ENCODE measurements at regions not wholly inside any gene's neighbourhood (a gene's known extent, or its start where the extent isn't known, plus 50 kb on each side); places are given as distances from the start of the nearest gene placed in this dataset.

GRCh38 chr1:244196571-244197285, 145.6 kb downstream of the ZBTB18 start:
- DNase-seq (ENCODE audit: low read depth): no peak

- no peak for DNase-seq (ENCODE audit: low read depth)
Observed at GRCh38 chr1:244197851-244198375, 146.8 kb downstream of the ZBTB18 start.

DNA sequence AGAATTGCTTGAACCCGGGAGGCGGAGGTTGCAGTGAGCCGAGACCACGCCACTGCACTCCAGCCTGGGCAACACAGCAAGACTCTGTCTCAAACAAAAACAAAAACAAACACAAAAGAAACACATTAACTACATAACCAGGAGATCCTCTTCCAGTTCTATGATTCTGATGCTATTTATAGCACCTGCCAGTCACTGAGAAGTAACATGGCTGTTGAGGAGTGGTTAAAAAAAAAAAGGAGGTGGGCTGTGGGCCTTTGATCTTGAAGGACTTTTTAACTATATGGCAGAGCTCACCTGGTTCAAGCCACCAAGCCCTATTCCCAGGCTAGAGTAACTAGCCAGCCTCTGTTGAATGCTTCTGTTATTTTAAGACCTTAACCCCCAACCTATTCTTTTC, 148.8 kb downstream of the ZBTB18 start:
- DNase-seq (ENCODE audit: low read depth): no peak

DNA sequence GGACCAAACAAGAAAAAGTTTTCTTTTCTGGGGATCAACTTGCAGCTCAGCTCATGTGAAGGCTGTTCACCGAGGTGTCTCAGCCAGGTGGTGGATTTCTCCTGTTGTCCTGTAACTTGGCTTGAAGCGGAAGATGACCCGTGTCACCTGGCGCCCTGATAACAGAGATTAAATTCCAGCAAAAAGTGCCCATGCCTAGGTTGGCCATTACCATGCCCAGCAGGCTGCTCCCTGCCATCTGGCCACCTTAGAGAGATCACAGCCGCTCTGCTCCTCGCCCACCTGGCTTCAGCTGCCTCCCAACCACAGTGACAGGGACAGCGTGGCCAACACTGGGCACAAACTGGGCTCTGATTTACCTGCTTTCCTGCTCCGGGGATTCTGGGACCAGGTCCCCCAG, 149.5 kb downstream of the ZBTB18 start:
- no peak for DNase-seq (ENCODE audit: low read depth)

GRCh38 chr1:244201750-244202149, 150.7 kb downstream of the ZBTB18 start:
- no peak for DNase-seq (ENCODE audit: low read depth)

DNA sequence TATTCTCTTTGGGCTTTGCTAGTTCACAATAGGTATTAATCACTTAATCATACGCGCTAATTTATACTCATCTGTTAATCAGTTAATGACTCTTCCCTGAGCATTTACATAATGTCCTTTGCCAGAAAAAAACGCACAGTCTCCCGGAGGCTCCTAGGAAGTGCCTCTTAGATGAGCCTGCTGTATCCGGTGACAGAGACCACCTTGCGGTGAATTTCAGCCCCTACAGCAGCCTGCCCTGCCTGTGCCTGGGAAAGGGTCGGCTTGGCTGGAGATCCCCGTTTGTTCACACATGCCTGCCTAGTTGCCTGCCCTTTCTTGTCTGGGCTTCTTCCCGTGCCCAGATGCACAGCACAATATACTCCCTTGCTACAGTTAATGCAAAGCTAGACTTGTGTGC, 152.9 kb downstream of the ZBTB18 start:
- no peak for DNase-seq (ENCODE audit: low read depth)

- DNase-seq (ENCODE audit: low read depth): no peak
Observed at GRCh38 chr1:244205171-244205570, 154.1 kb downstream of the ZBTB18 start.

GRCh38 chr1:244205906-244206305, 154.8 kb downstream of the ZBTB18 start:
- no peak for DNase-seq (ENCODE audit: low read depth)

DNA sequence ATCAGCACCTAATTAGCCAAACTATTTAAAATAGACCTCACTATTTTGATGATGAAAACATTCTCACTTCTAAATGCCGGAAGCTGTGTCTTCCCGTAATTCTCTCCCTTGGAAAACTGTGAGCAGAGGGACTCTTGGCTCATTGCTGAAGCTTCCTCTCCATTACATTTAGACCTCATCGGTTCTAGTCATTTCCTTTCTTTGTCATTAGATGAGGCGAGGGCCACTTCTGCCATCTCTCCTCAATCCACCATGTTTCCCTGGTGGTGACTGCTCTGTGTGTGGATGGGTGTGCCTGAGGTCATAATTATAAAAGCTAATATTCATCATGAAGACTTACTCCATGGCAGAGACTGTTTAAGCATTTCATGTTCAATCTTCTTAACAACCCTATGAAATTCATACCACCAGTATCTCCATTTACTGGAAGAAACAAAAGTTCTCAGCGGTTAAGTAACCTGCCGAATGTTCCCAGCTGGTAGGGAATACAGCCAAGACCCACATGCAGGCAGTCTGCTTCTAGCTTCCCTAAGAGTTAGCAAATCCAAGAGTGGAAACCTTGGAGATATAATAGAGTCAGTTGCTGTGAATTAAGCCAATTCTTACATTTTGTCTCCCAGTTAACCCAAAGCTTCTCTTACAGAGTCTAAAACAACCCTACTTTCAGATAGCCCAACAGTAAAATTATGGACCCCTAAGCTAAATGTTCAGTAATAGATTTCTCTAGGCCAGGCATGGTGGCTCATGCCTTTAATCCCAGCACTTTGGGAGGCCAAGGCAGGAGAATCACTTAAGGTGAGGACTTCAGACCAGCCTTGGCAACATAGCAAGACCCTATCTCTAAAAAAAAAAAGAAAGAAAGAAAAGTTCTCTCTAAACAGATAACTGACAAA, 156.2 kb downstream of the ZBTB18 start:
- DNase-seq (ENCODE audit: low read depth): no peak

DNA sequence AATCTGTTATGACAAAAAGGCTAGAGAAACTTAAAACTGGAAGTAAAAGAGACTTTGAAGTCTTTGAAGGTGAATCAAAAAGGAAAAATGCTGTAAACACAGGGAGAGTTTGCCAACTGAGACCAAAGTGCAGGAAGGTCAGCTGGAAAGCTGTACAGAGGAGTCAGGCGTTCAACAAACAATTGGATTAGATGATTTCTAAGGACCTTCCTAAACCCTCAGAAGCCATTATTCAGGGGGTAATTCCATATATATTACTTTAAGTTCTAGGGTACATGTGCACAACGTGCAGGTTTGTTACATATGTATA, 156.8 kb downstream of the ZBTB18 start:
- DNase-seq (ENCODE audit: low read depth): no peak

- no peak for DNase-seq (ENCODE audit: low read depth)
Observed at GRCh38 chr1:244209955-244210354, 158.9 kb downstream of the ZBTB18 start.

- no peak for DNase-seq (ENCODE audit: low read depth)
Observed at GRCh38 chr1:244210884-244211558, 159.9 kb downstream of the ZBTB18 start.

- peak; percentile 45 for DNase-seq (ENCODE audit: low read depth)
Observed at GRCh38 chr1:244211559-244211944, 160.5 kb downstream of the ZBTB18 start.

- DNase-seq (ENCODE audit: low read depth): no peak
Observed at GRCh38 chr1:244212219-244212618, 161.1 kb downstream of the ZBTB18 start.

DNA sequence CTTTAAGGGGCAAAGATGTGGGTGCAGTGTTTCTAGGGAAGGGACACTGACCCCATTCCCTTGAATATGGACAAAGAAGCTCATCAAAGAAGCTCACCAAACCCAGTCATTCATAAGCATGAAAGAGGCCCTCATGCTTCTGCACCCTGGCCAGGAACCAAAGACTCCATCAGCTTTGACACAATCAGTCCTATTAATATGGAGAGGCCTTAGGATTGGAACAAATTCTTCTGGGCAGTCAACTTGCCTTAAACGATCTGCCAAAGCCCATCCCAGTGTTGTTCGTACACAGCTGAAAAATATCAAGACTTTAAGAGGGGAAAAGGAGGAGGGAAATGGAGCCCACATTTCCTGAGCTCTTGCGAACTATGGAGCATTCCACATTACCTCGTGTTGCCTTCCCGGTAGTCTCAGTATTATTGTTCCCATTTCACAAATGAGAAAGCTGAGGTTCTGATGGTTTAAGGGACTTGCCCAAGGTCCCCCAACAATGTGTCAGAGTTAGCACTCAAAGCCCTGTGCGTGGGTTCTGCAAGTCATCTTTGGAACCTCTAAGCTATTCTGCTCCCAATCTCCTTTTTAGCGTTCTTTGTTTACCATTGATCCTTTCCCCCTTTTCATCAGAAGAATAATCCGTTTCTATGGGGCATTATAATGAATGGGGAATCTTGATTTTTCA, 161.9 kb downstream of the ZBTB18 start:
- no peak for DNase-seq (ENCODE audit: low read depth)

GRCh38 chr1:244214009-244214967, 163.2 kb downstream of the ZBTB18 start:
- peak; percentile 90 for DNase-seq (ENCODE audit: low read depth)

DNA sequence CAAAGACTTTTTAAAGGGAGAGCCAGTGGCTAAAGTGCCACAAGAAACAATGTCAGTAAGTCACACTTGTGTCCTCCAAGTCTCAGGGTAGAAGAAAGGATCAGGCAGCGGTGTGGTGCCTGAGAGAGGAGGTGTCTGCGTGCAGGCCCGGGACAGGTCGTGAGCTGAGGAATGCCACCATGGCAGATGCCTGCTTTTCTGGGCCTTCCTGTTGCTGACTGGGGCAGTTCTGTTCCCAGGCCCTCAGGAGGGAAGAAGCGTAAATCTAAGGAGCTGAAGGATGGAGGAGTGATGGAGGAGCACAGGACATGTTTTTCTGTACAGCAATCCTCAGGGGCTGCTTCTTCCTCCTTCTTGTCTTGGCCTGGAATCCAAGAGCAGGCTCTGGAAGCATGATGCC, 165.8 kb downstream of the ZBTB18 start:
- DNase-seq (ENCODE audit: low read depth): no peak

GRCh38 chr1:244217711-244218110, 166.6 kb downstream of the ZBTB18 start:
- no peak for DNase-seq (ENCODE audit: low read depth)

DNA sequence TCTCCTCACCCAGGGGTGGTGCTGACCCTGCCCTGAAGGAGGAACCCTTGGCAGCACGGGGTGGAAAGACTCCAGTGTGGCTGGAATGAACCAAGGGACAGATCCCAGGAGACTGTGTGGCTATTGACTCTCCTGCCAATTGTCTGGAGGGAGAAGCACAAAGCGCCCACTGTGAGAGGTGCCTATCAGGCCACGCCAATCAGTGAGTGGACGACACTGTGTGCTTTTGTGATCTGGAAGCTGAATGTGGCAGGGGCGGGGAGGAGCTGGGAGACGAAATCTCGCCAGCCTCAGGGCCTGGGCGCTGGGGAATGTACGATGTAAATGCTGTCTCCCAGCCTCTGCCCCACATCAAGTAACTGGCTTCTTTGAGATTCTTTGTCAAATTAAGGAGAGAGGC, 167.1 kb downstream of the ZBTB18 start:
- no peak for DNase-seq (ENCODE audit: low read depth)

DNA sequence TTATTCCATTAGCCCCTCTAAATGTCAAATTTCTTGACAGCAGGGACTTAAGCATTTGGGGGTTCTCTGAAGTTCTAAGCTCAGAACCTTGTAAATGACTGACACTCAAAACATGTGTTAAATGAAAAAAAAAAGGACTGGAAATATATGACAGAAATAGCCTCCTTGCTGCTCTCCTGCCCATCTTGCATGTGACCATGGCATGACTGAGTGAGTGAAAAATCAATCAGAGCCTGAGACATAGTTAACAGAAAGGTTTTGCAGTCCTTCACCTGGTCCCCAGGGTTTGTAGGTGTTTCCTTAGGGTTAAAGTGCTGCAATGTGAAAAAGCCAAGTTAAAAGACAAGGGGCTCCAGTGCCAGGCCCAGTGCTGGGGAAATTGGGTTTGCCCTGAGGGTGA, 168.1 kb downstream of the ZBTB18 start:
- no peak for DNase-seq (ENCODE audit: low read depth)

- no peak for DNase-seq (ENCODE audit: low read depth)
Observed at GRCh38 chr1:244219802-244220201, 168.7 kb downstream of the ZBTB18 start.
